Natural killer cell treated with Interleukin-12 subunit alpha and Interleukin-12 subunit beta and Interleukin-15 and Interleukin-18, amount 100 ng/mL, for 72 hours (primary cell): ENCODE measurements at regions not wholly inside any gene's neighbourhood (a gene's known extent, or its start where the extent isn't known, plus 50 kb on each side); places are given as distances from the start of the nearest gene placed in this dataset.

Experiments
- ATAC-seq, 2 donors: fragments of 150-1000 bp; cut with Tn5 transposase in 1 of 2; sonication (Bioruptor Pico), chemical (Tn5 transposase) in 1 of 2; 2 replicates each; pipeline ENCODE4 v1.10.0; 2021
- DNase-seq: peaks from one replicate; pipeline ENCODE4 v3.0.0; 2022; ENCODE audit warnings: low spot score
- H3K27ac Mint-ChIP-seq, 2 donors: 1 replicate in 1 of 2; 2 replicates in 1 of 2; pipeline ENCODE4 v1.8.0; 2022; ENCODE audit warnings: mixed read lengths in 2 of 2, mild to moderate bottlenecking in 1 of 2, moderate library complexity in 1 of 2
- H3K27me3 Mint-ChIP-seq, 2 donors: 1 replicate in 1 of 2; 2 replicates in 1 of 2; pipeline ENCODE4 v1.8.0; 2022; ENCODE audit warnings: mixed read lengths in 2 of 2
- H3K36me3 Mint-ChIP-seq: one replicate; pipeline ENCODE4 v1.8.0; 2022; ENCODE audit warnings: mixed read lengths
- H3K4me1 Mint-ChIP-seq, 2 donors: 1 replicate in 1 of 2; 2 replicates in 1 of 2; pipeline ENCODE4 v1.8.0; 2022; ENCODE audit warnings: low read depth in 2 of 2, mixed read lengths in 2 of 2, mild to moderate bottlenecking in 1 of 2
- H3K4me3 Mint-ChIP-seq: one replicate; pipeline ENCODE4 v1.8.0; 2022; ENCODE audit warnings: mixed read lengths
- H3K9me3 Mint-ChIP-seq: 2 replicates; pipeline ENCODE4 v1.8.0; 2022; ENCODE audit warnings: mixed read lengths

DNA sequence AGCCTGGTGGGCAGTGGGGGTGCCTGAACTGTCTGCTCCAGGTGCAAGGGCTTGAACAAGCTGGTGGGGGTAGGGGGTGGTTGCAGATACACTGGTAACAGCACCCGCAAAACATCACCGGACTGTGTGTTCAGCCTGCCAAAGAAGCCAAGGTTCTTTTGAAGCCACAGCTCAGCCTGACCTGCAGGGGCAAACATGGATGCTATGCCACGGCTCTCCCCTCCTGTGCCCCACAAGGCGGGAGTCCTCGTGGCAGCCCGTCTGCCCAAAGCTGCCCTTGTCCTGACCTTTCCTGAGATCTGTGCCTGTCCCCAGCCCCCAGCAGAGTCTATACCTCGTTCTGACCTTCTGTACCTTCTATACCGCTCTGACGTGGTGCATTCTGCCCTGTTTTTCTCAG lies 285.7 kb downstream of the GLRX3 start:
- no peaks in the 10 kb centered on the region for H3K36me3 Mint-ChIP-seq
- DNase-seq (no peak), ATAC-seq (peak in 1 of 2 donors; percentile 28)
- H3K27me3 Mint-ChIP-seq: peaks cover 9 to 11% of the 10 kb centered on the region in 2 donors
- H3K27ac Mint-ChIP-seq: no peak overlapping the region
- no peaks in the 10 kb centered on the region for H3K9me3 Mint-ChIP-seq
- H3K4me1 Mint-ChIP-seq: no peaks in the 10 kb centered on the region
- no peak overlapping the region for H3K4me3 Mint-ChIP-seq

- Mint-ChIP-seq H3K27me3 (peaks cover 4 to 7% of the 10 kb centered on the region in 2 donors), H3K4me1 (no peaks in the 10 kb centered on the region), H3K9me3 (no peaks in the 10 kb centered on the region), H3K27ac (no peak overlapping the region), H3K4me3 (no peak overlapping the region), H3K36me3 (no peaks in the 10 kb centered on the region)
- DNase-seq: no peak
- ATAC-seq: no peak
These were observed 286.5 kb downstream of the GLRX3 start for GRCh38 chr10:130422366-130423324.

DNA sequence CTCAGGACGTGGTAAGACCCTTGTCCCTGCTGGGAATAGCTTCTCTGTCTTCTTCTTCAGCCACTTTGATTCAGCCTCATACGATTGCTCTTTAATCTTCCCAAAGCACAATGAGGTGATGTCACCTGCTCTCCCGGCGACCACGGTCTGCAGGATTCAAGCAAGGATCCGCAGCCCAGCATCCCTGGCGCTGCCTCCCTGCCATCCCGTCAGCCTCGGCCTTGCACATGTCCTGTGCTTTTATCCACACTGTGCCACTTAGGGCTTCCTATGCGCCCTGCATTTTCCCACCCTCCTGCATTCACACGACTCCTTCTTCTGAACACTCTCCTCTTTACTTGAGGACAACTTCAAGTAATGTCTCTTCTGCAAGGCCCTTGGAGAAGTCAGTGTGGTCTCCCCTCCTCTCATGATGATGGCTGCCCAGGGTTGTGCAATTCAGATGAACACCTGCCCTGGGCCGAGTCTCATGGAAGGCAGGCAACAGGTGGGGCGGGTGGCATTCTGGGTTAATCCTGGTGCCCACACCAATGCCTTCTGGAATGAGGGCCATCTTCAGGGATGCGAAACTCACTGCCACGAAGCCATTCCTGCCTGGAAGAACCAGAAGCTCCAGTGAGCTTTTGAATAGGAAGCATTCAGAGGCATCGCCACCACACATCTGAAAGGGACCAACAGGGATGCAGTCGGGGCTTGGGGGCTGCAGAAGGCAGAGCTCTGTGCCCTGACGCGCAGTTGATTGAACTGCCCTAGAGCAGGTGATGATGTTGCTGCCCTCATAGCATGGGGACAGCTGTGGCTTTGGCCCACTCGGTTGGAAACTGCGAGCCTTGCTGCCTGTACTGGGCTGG lies 287.5 kb downstream of the GLRX3 start:
- no peak for ATAC-seq
- H3K27ac Mint-ChIP-seq: no peak overlapping the region
- H3K36me3 Mint-ChIP-seq: no peaks in the 10 kb centered on the region
- no peak overlapping the region for H3K4me3 Mint-ChIP-seq
- DNase-seq: no peak
- H3K9me3 Mint-ChIP-seq: no peaks in the 10 kb centered on the region
- no peaks in the 10 kb centered on the region for H3K4me1 Mint-ChIP-seq
- H3K27me3 Mint-ChIP-seq: peaks cover 4 to 7% of the 10 kb centered on the region in 2 donors

DNA sequence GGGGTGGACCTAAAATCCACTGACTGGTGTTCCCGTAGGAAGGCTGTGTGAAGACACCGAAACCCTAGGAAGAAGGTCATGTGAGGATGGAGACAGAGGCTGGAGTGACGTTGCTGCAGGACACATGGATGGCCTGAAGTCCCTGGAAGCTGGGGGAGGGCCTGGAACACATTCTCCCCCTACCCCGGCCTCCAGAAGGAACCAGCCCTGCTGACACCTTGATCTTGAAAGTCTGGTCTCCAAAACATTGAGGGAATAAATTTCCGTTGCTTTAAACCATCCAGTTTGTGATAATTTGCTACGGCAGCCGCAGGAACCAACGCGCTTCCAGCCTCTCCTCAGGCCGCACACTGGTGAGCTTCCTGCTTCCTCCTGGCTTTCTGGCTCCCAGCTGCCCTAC lies 288.2 kb downstream of the GLRX3 start:
- Mint-ChIP-seq H3K9me3 (no peaks in the 10 kb centered on the region), H3K27ac (no peak overlapping the region), H3K27me3 (peaks cover 4 to 7% of the 10 kb centered on the region in 2 donors), H3K36me3 (no peaks in the 10 kb centered on the region), H3K4me3 (no peak overlapping the region), H3K4me1 (no peaks in the 10 kb centered on the region)
- ATAC-seq (no peak), DNase-seq (no peak)

GRCh38 chr10:130425169-130425568 lies 289.0 kb downstream of the GLRX3 start:
- Mint-ChIP-seq H3K4me1 (no peaks in the 10 kb centered on the region), H3K9me3 (no peaks in the 10 kb centered on the region), H3K4me3 (no peak overlapping the region), H3K27me3 (peaks cover 4 to 7% of the 10 kb centered on the region in 2 donors), H3K36me3 (no peaks in the 10 kb centered on the region), H3K27ac (no peak overlapping the region)
- no peak for DNase-seq
- no peak for ATAC-seq

- DNase-seq: no peak
- H3K9me3 Mint-ChIP-seq: no peaks in the 10 kb centered on the region
- H3K4me3 Mint-ChIP-seq: no peak overlapping the region
- H3K4me1 Mint-ChIP-seq: no peaks in the 10 kb centered on the region
- H3K27me3 Mint-ChIP-seq: peaks cover 4 to 7% of the 10 kb centered on the region in 2 donors
- no peak for ATAC-seq
- H3K36me3 Mint-ChIP-seq: no peaks in the 10 kb centered on the region
- no peak overlapping the region for H3K27ac Mint-ChIP-seq
These were observed 289.8 kb downstream of the GLRX3 start for GRCh38 chr10:130425881-130426435.

DNA sequence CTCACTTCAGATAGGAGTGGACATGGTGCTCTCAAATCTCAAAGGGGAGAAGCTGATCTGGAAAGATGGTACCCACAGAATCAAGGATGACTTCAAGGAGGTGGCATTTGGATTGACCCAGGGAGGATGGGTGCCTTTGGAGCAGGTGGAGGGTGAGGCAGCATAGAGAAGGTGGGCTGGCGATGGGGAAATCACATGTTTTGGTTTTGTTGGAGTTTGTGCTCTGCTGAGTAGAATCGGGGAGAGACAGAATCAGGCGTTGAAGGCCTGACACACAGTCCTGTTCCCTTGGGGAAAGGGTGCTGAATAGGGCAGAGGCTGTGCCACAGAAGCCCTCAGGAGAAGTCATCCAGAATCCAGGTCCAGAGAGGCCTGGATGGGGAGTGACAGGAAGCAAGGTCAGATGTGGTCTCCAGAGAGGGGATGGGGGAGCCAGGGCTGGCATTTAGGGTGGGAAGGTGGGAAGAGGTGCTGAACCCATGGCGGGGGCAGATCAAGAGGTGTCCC lies 291.1 kb downstream of the GLRX3 start:
- Mint-ChIP-seq H3K27me3 (peaks cover 4 to 7% of the 10 kb centered on the region in 2 donors), H3K36me3 (no peaks in the 10 kb centered on the region), H3K27ac (no peak overlapping the region), H3K4me1 (no peaks in the 10 kb centered on the region), H3K9me3 (no peaks in the 10 kb centered on the region), H3K4me3 (no peak overlapping the region)
- ATAC-seq (no peak), DNase-seq (no peak)

DNA sequence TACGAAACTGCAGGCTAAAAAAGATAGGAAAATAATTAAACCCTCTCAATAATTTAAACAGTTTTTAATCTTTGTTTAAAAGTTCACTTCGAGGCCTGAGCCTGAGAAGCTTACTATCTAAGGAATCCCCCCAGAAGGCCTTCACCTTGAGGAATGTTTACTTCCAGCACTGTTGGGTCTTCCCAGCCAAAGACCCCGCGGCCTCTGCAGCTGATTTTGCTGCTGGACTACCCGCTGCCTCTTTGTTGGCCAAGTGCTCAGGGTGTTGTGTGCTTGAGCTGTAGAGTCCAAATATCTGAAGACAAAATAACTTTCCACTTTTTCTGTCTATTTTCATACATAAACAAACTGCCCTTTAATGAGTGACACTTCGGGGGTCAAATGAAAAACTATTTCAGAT lies 292.7 kb downstream of the GLRX3 start:
- DNase-seq (no peak), ATAC-seq (no peak)
- H3K9me3 Mint-ChIP-seq: no peaks in the 10 kb centered on the region
- no peaks in the 10 kb centered on the region for H3K36me3 Mint-ChIP-seq
- H3K4me1 Mint-ChIP-seq: no peaks in the 10 kb centered on the region
- no peak overlapping the region for H3K27ac Mint-ChIP-seq
- no peak overlapping the region for H3K4me3 Mint-ChIP-seq
- no peaks in the 10 kb centered on the region for H3K27me3 Mint-ChIP-seq

GRCh38 chr10:130429809-130430208 lies 293.6 kb downstream of the GLRX3 start:
- Mint-ChIP-seq H3K27ac (no peak overlapping the region), H3K4me3 (no peak overlapping the region), H3K9me3 (no peaks in the 10 kb centered on the region), H3K4me1 (no peaks in the 10 kb centered on the region), H3K36me3 (no peaks in the 10 kb centered on the region), H3K27me3 (no peaks in the 10 kb centered on the region)
- ATAC-seq: no peak
- DNase-seq: no peak

- ATAC-seq: no peak
- Mint-ChIP-seq H3K9me3 (no peaks in the 10 kb centered on the region), H3K4me3 (no peak overlapping the region), H3K27me3 (no peaks in the 10 kb centered on the region), H3K27ac (no peak overlapping the region), H3K4me1 (no peaks in the 10 kb centered on the region), H3K36me3 (no peaks in the 10 kb centered on the region)
- DNase-seq: no peak
These were observed 294.1 kb downstream of the GLRX3 start for GRCh38 chr10:130430291-130430690.

DNA sequence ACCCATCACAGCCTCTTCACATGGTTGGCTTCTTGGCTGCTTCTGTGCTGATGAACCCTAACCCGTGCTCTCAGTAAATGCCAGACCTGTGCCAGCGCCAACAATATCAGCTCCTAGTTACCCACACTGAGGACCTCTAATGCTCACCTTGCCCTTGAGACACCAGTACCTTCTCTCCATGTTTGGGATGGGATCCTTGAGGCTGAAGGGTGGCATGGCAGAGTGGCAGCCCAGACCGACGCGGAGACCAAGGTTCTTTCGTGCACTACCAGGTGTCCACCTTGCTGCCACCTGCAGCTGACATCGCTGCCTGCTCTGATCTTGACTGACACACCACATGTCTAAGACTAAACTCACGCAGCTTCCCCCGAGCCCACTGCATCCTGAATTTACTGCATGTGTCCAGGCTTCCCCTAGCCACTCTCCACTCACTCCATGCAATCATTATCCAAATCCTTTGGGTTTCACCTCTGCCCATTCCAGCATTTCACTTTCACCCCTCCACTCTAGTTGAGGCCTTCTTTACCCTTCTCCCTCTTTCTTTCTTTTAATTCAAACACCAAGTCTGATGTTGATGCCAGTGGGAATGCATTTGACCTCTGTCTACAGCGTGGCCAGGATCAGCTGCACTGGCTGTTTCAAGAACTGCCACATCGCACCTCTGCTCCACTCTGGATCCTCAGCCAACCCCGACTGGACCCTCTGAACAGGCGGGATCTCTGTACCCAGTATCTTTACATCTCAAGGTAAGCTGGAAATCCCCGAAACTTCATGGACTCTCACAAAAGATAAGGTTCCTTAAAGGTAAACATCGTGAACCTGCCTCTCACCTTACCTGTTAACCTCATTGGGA lies 294.9 kb downstream of the GLRX3 start:
- no peaks in the 10 kb centered on the region for H3K9me3 Mint-ChIP-seq
- no peaks in the 10 kb centered on the region for H3K36me3 Mint-ChIP-seq
- H3K4me3 Mint-ChIP-seq: no peak overlapping the region
- ATAC-seq (peak in 1 of 2 donors; percentile 12), DNase-seq (no peak)
- no peak overlapping the region for H3K27ac Mint-ChIP-seq
- H3K4me1 Mint-ChIP-seq: no peaks in the 10 kb centered on the region
- H3K27me3 Mint-ChIP-seq: no peaks in the 10 kb centered on the region

- Mint-ChIP-seq H3K9me3 (no peaks in the 10 kb centered on the region), H3K4me1 (no peaks in the 10 kb centered on the region), H3K27me3 (no peaks in the 10 kb centered on the region), H3K36me3 (no peaks in the 10 kb centered on the region), H3K27ac (no peak overlapping the region), H3K4me3 (no peak overlapping the region)
- ATAC-seq (no peak), DNase-seq (no peak)
These were observed 296.1 kb downstream of the GLRX3 start for GRCh38 chr10:130432271-130432670.

DNA sequence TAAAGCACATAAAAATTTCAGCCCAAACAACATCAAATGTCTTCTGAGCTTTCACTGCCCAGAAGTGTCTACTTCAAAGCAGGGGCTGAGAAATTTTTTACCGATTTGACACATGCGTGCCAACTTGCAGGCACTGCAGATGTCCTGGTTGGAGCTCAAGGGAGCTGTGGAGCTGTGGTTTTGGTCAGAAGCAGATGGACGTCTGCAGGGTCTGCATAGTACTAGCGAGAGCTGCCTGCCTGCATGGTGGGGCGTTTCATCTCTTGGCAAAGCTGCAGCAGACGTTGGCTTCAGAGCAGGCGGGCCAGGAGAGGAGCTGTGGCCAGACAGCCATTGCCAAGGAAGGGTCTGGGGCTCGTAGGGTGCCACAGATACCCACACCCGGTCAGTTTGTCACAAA lies 296.7 kb downstream of the GLRX3 start:
- no peak for ATAC-seq
- Mint-ChIP-seq H3K9me3 (no peaks in the 10 kb centered on the region), H3K27ac (no peak overlapping the region), H3K27me3 (no peaks in the 10 kb centered on the region), H3K4me3 (no peak overlapping the region), H3K4me1 (no peaks in the 10 kb centered on the region), H3K36me3 (no peaks in the 10 kb centered on the region)
- no peak for DNase-seq
